B cell (primary cell): ENCODE measurements at regions not wholly inside any gene's neighbourhood (a gene's known extent, or its start where the extent isn't known, plus 50 kb on each side); places are given as distances from the start of the nearest gene placed in this dataset.

Experiments
- ATAC-seq: fragments of 200-7000 bp; cut with Tn5 transposase; one replicate; pipeline ENCODE4 v1.10.0; 2021; ENCODE audit warnings: low read depth, mild to moderate bottlenecking, moderate number of reproducible peaks, moderate library complexity
- CTCF ChIA-PET: fragments of 350-600 bp; sonication (Branson Sonifier 250); formaldehyde crosslinking; loops from one replicate; lab custom pipeline; 2021; ENCODE audit warnings: antibody characterized with exemption, inconsistent platforms; lab: Charles Lee
- POLR2A ChIA-PET: fragments of 350-600 bp; sonication (Branson Sonifier 250); formaldehyde crosslinking; loops from one replicate; lab custom pipeline; 2021; ENCODE audit warnings: antibody characterized with exemption; lab: Charles Lee
- DNase-seq: peaks from one replicate; pipeline ENCODE4 v3.0.0; 2013
- H2AFZ ChIP-seq: 2 replicates; pipeline ENCODE4 v1.6.1; 2012; ENCODE audit warnings: mild to moderate bottlenecking, low read depth, low read length; ENCODE audit not compliant: insufficient read depth, poor library complexity, severe bottlenecking
- H3K27ac ChIP-seq, 2 donors: 1 replicate in 1 of 2; 2 replicates in 1 of 2; pipeline ENCODE4 v1.5.1; 2012 to 2013; ENCODE audit warnings: low read length in 2 of 2, mild to moderate bottlenecking in 2 of 2, moderate library complexity in 1 of 2
- H3K27me3 ChIP-seq, 4 experiments: fragments of 200-600 bp in 1 of 4; sonication (generic) in 1 of 4; replicated peaks in 1 of 4; 1 replicate in 2 of 4; 2 replicates in 2 of 4; pipeline versions ENCODE4 v1.6.1 to v1.7.0; 2013 to 2016; ENCODE audit warnings: low read length in 3 of 4, mild to moderate bottlenecking in 2 of 4, mixed read lengths in 1 of 4, moderate library complexity in 1 of 4; ENCODE audit not compliant: insufficient read depth in 4 of 4, control insufficient read depth in 3 of 4; ENCODE audit errors: control extremely low read depth in 1 of 4
- H3K36me3 ChIP-seq, 2 experiments: replicated peaks in 1 of 2; 1 replicate in 1 of 2; 2 replicates in 1 of 2; pipeline versions ENCODE4 v1.6.1 to v1.7.1; 2013; ENCODE audit warnings: low read length in 1 of 2; ENCODE audit not compliant: insufficient read depth in 2 of 2, control insufficient read depth in 1 of 2; ENCODE audit errors: control extremely low read depth in 1 of 2, extremely low read depth in 1 of 2
- H3K4me1 ChIP-seq, 2 donors: fragments of 200-600 bp in 1 of 2; sonication (generic) in 1 of 2; 1 replicate in 1 of 2; 2 replicates in 1 of 2; pipeline versions ENCODE4 v1.5.1 to v1.6.1; 2013 to 2017; ENCODE audit warnings: low read length in 2 of 2; ENCODE audit not compliant: control insufficient read depth in 2 of 2, insufficient read depth in 2 of 2
- H3K4me2 ChIP-seq: replicated peaks from 2 replicates; pipeline ENCODE3; 2012; ENCODE audit warnings: mild to moderate bottlenecking, low read depth, low read length; ENCODE audit not compliant: poor library complexity, severe bottlenecking
- H3K4me3 ChIP-seq, 5 experiments: fragments of 200-600 bp in 1 of 5; sonication (generic) in 1 of 5; 1 replicate in 3 of 5; 2 replicates in 2 of 5; pipeline versions ENCODE4 v1.5.1 to v1.7.0; 2011 to 2016; ENCODE audit warnings: low read length in 4 of 5, mild to moderate bottlenecking in 4 of 5, low read depth in 2 of 5, control low read depth in 1 of 5, moderate library complexity in 1 of 5; ENCODE audit not compliant: insufficient read depth in 1 of 5; ENCODE audit errors: control extremely low read depth in 1 of 5, extremely low read depth in 1 of 5
- H3K79me2 ChIP-seq: fragments of 200-600 bp; sonication (generic); one replicate; pipeline ENCODE4 v1.6.0; 2016; ENCODE audit warnings: low read length; ENCODE audit not compliant: control insufficient read depth, insufficient read depth
- H3K9ac ChIP-seq: fragments of 200-600 bp; sonication (generic); 2 replicates; pipeline ENCODE4 v1.6.1; 2017; ENCODE audit warnings: mild to moderate bottlenecking, low read length, moderate library complexity
- H3K9me3 ChIP-seq, 3 donors: one replicate each; pipeline versions ENCODE4 v1.6.1 to v1.7.1; 2013; ENCODE audit warnings: low read length in 2 of 3; ENCODE audit not compliant: control insufficient read depth in 2 of 3, insufficient read depth in 1 of 3; ENCODE audit errors: control extremely low read depth in 1 of 3
- H4K20me1 ChIP-seq: 2 replicates; pipeline ENCODE4 v1.6.0; 2012; ENCODE audit warnings: mild to moderate bottlenecking, low read length; ENCODE audit not compliant: insufficient read depth, control insufficient read depth, poor library complexity, severe bottlenecking
- H3K27ac Mint-ChIP-seq: one replicate; pipeline ENCODE4 v1.8.0; 2021; ENCODE audit warnings: mixed read lengths
- H3K27me3 Mint-ChIP-seq: one replicate; pipeline ENCODE4 v1.8.0; 2021; ENCODE audit warnings: mixed read lengths
- H3K4me1 Mint-ChIP-seq: one replicate; pipeline ENCODE4 v1.8.0; 2021; ENCODE audit warnings: mixed read lengths
- H3K4me3 Mint-ChIP-seq: one replicate; pipeline ENCODE4 v1.8.0; 2021; ENCODE audit warnings: mixed read lengths
- H3K9me3 Mint-ChIP-seq: one replicate; pipeline ENCODE4 v1.8.0; 2022; ENCODE audit warnings: mixed read lengths; ENCODE audit not compliant: insufficient read depth
- CTCF ChIP-seq: fragments of 200-600 bp; IDR thresholded peaks from one replicate; pipeline ENCODE4 v1.8.0; 2022; ENCODE audit warnings: antibody characterized with exemption, mild to moderate bottlenecking
- EZH2 ChIP-seq: IDR thresholded peaks from 2 replicates; pipeline ENCODE4 v1.6.1; 2012; ENCODE audit warnings: borderline replicate concordance, low read depth, mild to moderate bottlenecking, moderate library complexity, low read length; ENCODE audit not compliant: insufficient read depth, poor library complexity, severe bottlenecking
- WGBS: methylation state at CpG from one replicate; pipeline ENCODE4 v1.1.5; 2013; ENCODE audit warnings: missing lambda C conversion rate; ENCODE audit not compliant: insufficient coverage; 5-methylcytosine and 5-hydroxymethylcytosine counted together
- intact Hi-C: fragments of 100-400 bp; cut with micrococcal nuclease; formaldehyde crosslinking; loops from one replicate; pipeline ENCODE4 v1.10.0; 2022

- no peak for DNase-seq
- Mint-ChIP-seq H3K4me1 (no peaks in the 10 kb centered on the region), H3K27ac (no peak overlapping the region), H3K9me3 (no peaks in the 10 kb centered on the region), H3K27me3 (no peaks in the 10 kb centered on the region), H3K4me3 (no peak overlapping the region)
- POLR2A ChIA-PET, result no interaction called here
- H4K20me1 ChIP-seq, result no peaks in the 10 kb centered on the region
- no peaks in the 10 kb centered on the region for H3K4me1 ChIP-seq
- no peak overlapping the region for H3K4me2 ChIP-seq
- no peak overlapping the region for H3K27ac ChIP-seq
- CTCF ChIA-PET, result no interaction called here
- no peaks in the 10 kb centered on the region for H3K36me3 ChIP-seq
- H3K9ac ChIP-seq, result no peak overlapping the region
- no peak overlapping the region for H3K4me3 ChIP-seq
- H3K27me3 ChIP-seq, result no peaks in the 10 kb centered on the region
- intact Hi-C loops, result no loop called here
- ATAC-seq, result no peak
- H2AFZ ChIP-seq, result no peak overlapping the region
- H3K9me3 ChIP-seq, result peaks cover 0 to 8% (median 0%) of the 10 kb centered on the region in 3 donors
- no peaks in the 10 kb centered on the region for H3K79me2 ChIP-seq
- no peak for TF ChIP-seq EZH2
- 94% methylated on average over 2 of the region's 2 CpGs for WGBS
Observed at GRCh38 chr7:89798599-89798996, 355.7 kb upstream of the STEAP1 start.

- Mint-ChIP-seq H3K4me1 (no peaks in the 10 kb centered on the region), H3K27me3 (no peaks in the 10 kb centered on the region), H3K27ac (no peak overlapping the region), H3K9me3 (no peaks in the 10 kb centered on the region), H3K4me3 (no peak overlapping the region)
- Histone ChIP-seq H3K4me1 (no peaks in the 10 kb centered on the region), H3K4me2 (no peak overlapping the region), H3K36me3 (no peaks in the 10 kb centered on the region), H3K9me3 (peaks cover 0 to 8% (median 0%) of the 10 kb centered on the region in 3 donors), H4K20me1 (no peaks in the 10 kb centered on the region), H3K27me3 (no peaks in the 10 kb centered on the region), H3K4me3 (no peak overlapping the region), H2AFZ (no peak overlapping the region), H3K9ac (no peak overlapping the region), H3K79me2 (no peaks in the 10 kb centered on the region), H3K27ac (no peak overlapping the region)
- ATAC-seq (no peak), DNase-seq (no peak)
- TF ChIP-seq CTCF (no peak), EZH2 (no peak)
- intact Hi-C loops, result no loop called here
- ChIA-PET POLR2A (no interaction called here), CTCF (no interaction called here)
- no CpG with 5 or more reads among the region's 2 CpGs for WGBS
Observed at GRCh38 chr7:89800761-89801160, 353.5 kb upstream of the STEAP1 start.
